Fibroblast of the aortic adventitia (primary cell): ENCODE measurements at regions not wholly inside any gene's neighbourhood (a gene's known extent, or its start where the extent isn't known, plus 50 kb on each side); places are given as distances from the start of the nearest gene placed in this dataset.

Experiments used
- DNase-seq: peaks from one replicate; pipeline ENCODE4 v3.0.0-alpha.2; 2010; ENCODE audit warnings: low read depth
- H3K4me3 ChIP-seq: 2 replicates; pipeline ENCODE4 v1.5.1; 2011; ENCODE audit warnings: low read depth, mild to moderate bottlenecking, control low read depth, low read length, moderate library complexity
- TF ChIP-seq, protein P1 (sequence below): IDR thresholded peaks from 2 replicates; pipeline ENCODE4 v1.5.1; 2011; ENCODE audit warnings: mild to moderate bottlenecking, low read length, control low read depth, inconsistent platforms; ENCODE audit not compliant: insufficient read depth

DNA sequence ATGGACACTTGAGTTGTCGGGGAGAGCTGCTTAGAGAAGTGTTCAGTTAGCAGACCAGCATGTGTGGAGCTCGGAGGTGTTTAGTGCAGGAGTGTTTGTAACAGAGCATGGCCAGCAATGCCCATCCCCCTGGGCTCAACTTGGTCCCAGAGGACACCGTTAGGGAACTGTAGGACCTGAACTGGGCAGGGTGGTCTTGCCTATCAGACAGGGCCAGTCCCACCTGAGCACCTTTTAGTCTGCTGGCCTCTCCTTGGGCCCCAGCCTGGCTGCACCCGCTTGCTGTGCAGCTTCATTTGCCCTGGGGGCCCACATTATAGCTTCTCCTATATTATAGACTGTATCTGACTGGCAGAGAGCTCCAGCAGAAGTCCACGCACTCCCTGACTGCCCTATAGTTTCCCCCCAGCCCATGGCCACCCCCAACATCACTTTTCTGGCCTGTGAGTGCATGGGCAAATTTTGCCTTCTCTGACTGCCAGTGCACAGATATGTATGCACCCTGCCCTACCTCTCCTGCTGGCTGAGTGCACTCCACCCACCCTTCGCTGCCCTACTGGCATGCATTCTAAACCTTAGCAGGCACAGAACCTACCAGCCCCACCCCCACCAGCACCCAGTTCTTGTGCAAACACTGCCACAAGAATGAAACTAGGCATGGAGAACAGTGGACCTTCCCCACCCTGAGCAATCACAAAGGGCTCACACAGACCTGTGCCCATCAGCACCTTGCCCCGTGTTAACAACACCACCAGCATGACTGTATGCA, 1030.6 kb upstream of the GHITM start:
- TF ChIP-seq, protein P1, sequence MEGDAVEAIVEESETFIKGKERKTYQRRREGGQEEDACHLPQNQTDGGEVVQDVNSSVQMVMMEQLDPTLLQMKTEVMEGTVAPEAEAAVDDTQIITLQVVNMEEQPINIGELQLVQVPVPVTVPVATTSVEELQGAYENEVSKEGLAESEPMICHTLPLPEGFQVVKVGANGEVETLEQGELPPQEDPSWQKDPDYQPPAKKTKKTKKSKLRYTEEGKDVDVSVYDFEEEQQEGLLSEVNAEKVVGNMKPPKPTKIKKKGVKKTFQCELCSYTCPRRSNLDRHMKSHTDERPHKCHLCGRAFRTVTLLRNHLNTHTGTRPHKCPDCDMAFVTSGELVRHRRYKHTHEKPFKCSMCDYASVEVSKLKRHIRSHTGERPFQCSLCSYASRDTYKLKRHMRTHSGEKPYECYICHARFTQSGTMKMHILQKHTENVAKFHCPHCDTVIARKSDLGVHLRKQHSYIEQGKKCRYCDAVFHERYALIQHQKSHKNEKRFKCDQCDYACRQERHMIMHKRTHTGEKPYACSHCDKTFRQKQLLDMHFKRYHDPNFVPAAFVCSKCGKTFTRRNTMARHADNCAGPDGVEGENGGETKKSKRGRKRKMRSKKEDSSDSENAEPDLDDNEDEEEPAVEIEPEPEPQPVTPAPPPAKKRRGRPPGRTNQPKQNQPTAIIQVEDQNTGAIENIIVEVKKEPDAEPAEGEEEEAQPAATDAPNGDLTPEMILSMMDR = no peak
- DNase-seq = no peak
- no peak overlapping the region for H3K4me3 ChIP-seq

DNA sequence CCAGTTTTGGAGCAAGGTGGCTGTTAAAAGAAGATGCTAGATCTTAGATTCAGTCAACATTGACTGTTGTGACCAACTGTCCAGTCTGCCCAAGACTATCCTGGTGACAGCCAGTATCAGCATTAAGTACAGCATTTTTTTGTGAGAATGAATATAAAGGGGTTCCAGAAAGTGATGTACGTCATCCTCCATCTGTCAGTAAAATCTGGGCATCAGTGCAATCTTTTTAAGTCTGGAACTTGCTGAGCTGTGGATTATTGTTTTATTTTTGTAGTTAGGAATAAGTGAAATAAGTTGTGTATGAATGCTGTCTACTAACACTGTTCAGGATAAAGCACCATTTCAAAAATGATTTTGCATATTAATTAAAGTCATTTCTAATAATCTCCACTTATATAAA, 1020.0 kb upstream of the GHITM start:
- DNase-seq = no peak
- TF ChIP-seq, protein P1 = no peak
- H3K4me3 ChIP-seq = no peak overlapping the region

DNA sequence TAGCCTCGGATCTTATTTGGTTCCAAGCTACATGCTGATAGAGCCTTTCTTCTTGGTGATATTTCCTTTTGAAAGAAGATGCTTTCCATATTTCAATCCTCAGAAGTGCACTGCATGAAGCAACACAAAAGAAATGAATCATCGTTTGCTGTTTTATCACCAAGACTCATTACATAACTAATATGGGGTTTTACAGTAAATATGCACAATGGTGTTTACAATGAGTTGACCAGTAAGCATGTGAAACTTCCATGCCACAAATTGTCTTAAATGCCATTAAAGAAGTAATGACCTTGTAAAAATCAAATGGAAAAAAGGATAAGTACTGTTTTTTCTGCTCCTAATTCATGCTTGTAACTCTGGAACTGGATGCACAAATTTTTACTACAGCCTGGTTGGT, 1017.0 kb upstream of the GHITM start:
- no peak overlapping the region for H3K4me3 ChIP-seq
- TF ChIP-seq, protein P1 = no peak
- DNase-seq = no peak

DNA sequence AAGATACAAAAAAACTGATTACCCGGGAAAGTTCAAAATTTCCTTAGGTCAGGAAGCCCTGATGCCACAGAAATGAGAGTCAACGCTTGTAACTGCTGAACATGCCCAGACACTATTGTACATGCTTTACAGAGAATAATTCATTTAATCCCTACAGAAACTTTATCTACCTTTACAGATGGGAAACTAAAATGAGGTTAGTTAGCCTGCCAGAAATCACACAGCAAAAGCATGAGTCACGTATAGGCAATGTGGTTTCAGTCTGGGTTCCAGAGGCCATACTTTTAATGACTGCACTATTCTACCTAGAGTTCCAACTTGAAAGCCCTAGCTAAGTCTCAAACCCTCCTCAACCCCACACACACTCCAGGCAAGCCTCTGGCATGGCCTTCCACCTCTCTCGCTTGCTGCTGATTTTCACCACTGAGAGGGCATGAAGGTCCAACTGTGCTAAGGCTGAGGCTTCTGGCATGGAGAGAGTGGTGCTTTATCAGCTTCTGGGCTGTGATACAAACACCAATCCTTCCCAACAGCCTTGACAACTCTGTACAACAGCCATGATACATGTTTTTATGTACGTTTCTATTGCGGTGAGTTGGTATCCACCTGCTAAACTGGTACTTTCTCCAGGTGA, 1011.2 kb upstream of the GHITM start:
- no peak for DNase-seq
- TF ChIP-seq, protein P1 = no peak
- no peak overlapping the region for H3K4me3 ChIP-seq

DNA sequence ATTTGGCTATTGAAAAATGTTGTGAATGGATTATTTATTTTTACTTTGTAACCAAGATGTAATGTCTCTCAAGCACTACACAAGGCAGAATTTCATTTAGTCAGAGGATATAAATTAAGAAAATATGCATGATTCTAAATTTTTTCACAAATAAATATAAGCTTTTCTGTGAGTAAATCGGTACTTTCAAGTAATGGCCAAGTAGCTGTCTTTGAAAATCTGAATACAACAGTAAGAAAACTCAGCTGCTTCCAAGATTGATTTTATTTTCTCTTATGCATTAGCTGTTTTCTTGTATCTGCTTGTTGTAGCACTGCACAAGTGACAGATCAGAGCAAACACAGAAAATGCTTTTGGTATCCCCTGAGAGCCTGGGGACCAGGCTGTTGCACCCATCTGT, 998.5 kb upstream of the GHITM start:
- H3K4me3 ChIP-seq = no peak overlapping the region
- no peak for DNase-seq
- TF ChIP-seq, protein P1 = no peak

DNA sequence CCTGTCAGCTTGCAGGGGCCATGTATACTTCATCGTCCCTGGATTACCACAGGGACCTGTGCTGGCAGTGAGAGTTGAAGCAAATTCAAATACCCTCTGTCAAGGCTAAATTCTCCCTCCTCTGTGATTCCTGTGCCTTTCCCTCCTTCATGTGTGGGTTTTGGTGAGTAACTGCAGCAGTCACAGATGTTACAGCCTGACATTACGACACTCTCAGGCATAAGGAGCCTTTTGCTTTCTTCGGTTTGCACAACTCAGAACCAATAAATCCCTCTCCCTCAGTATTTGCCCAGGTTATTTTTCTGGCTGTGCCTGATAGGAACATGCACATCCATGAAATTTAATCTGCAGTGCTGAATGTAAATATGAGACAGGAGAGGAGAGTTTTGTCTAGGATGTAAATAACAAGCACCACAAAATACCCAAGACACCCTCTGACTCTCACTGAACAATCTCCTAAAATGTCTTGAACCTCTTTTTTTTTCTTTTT, 997.2 kb upstream of the GHITM start:
- TF ChIP-seq, protein P1 = no peak
- H3K4me3 ChIP-seq = no peak overlapping the region
- DNase-seq = no peak
